AG04449 (cell line): ENCODE measurements at regions not wholly inside any gene's neighbourhood (a gene's known extent, or its start where the extent isn't known, plus 50 kb on each side); places are given as distances from the start of the nearest gene placed in this dataset.
"Not testable (repeated sequence)": the region's sequence is repeated elsewhere in the genome, so short reads cannot be mapped to it uniquely, and the experiment has no call there.

ENCODE experiments used
- CTCF ChIA-PET: fragments of 350-600 bp; formaldehyde crosslinking; extraction: SDS; loops from one replicate; lab custom pipeline; 2021; ENCODE audit warnings: antibody characterized with exemption; lab: Yijun Ruan, JAX
- POLR2A ChIA-PET: fragments of 400-600, 350-600 bp; formaldehyde crosslinking; extraction: SDS; loops from one replicate; lab custom pipeline; 2020; ENCODE audit warnings: antibody characterized with exemption, inconsistent platforms; lab: Yijun Ruan, JAX
- DNase-seq: peaks from one replicate; pipeline ENCODE4 v3.0.0-alpha.2; 2010; ENCODE audit warnings: low read depth, low spot score
- H3K4me3 ChIP-seq: 2 replicates; pipeline ENCODE4 v1.5.1; 2011; ENCODE audit warnings: low read depth, mild to moderate bottlenecking, control low read depth, low read length
- TF ChIP-seq, protein P1 (sequence below): IDR thresholded peaks from one replicate; pipeline ENCODE4 v1.5.1; 2011; ENCODE audit warnings: mild to moderate bottlenecking, moderate library complexity, low read length, control low read depth, inconsistent platforms; ENCODE audit not compliant: insufficient read depth; ENCODE audit errors: missing control alignments

DNA sequence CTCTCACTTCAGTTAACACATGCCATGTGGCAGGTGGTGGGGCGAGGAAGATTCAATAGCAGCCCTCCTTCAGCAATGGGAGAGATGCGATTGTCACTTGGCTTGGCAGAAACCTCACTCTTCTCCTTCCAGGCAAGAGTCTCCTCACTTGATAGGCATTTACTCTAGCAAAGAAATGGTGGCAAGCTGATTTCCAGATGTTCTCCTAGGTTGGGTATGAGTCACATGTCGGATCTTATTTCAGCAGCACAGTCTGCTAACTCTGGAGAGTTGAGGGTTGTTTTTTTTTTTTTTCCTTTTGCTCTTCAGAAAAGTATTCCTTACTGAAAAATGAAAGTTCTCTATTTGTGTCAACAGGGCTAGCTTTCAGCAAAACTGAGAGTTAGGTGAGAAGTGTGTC, 119.5 kb upstream of the CHRDL1 start:
- ChIA-PET POLR2A (no interaction called here), CTCF (no interaction called here)
- TF ChIP-seq, protein P1, sequence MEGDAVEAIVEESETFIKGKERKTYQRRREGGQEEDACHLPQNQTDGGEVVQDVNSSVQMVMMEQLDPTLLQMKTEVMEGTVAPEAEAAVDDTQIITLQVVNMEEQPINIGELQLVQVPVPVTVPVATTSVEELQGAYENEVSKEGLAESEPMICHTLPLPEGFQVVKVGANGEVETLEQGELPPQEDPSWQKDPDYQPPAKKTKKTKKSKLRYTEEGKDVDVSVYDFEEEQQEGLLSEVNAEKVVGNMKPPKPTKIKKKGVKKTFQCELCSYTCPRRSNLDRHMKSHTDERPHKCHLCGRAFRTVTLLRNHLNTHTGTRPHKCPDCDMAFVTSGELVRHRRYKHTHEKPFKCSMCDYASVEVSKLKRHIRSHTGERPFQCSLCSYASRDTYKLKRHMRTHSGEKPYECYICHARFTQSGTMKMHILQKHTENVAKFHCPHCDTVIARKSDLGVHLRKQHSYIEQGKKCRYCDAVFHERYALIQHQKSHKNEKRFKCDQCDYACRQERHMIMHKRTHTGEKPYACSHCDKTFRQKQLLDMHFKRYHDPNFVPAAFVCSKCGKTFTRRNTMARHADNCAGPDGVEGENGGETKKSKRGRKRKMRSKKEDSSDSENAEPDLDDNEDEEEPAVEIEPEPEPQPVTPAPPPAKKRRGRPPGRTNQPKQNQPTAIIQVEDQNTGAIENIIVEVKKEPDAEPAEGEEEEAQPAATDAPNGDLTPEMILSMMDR, result no peak
- no peak overlapping the region for H3K4me3 ChIP-seq
- peak; percentile 2 for DNase-seq

DNA sequence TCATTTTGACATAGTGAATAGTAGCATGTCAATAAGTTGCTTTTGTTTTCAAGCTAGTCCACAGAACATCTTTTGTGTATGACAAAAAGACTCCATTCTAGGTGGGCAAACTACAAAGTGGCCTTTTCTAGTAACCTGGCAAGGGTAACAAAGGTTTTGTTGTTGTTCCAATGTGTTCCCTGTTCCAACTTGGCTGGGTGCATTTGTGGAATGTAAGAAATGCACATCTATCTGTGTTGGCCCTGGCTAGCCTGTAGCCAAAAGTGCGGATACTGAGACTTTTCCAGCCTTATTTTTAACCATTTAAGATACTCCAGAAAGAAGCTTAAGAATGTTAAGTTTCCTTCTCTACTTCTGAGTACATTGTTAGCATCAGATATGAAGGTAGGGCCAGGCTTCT, 118.7 kb upstream of the CHRDL1 start:
- POLR2A ChIA-PET, result no interaction called here
- no peak for DNase-seq
- TF ChIP-seq, protein P1, result no peak
- CTCF ChIA-PET, result no interaction called here
- no peak overlapping the region for H3K4me3 ChIP-seq

DNA sequence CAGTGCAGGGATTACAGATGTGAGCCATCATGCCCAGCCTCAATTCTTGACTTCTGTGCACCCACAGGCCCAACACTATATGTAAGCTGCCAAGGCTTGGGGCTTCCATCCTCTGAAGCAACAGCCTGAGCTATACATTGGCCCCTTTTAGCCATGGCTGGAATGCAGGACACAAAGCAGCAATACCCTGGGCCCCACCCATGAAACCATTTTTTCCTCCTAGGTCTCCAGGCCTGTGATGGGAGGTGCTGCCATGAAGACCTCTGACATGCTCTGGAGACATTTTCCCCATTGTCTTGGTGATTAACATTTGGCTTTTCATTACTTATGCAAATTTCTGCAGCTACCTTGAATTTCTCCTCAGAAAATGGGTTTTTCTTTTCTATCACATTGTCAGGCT, 109.1 kb upstream of the CHRDL1 start:
- POLR2A ChIA-PET, CTCF ChIA-PET: not testable (repeated sequence)

DNA sequence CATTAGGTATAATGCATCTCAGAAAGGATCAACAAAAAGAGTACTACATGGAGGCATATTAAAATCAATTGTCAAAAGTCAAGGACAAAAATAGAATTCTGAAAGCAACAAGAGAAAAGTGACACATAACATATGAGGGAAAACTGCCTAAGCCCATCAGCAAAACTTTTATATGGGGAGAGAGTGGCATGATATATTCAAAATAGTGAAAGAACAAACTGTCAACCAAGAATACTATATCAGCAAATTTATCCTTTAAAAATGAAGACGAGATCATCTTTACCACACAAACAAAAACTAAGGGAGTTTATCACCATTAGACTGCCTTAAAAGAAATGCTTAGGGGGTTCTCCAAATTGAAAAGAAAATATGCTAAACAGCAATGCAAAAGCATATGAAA, 86.4 kb upstream of the CHRDL1 start:
- ChIA-PET CTCF (no interaction called here), POLR2A (no interaction called here)
- H3K4me3 ChIP-seq, result no peak overlapping the region
- no peak for DNase-seq
- TF ChIP-seq, protein P1, result no peak

More for the DNA sequence above, 109.1 kb upstream of the CHRDL1 start:
- H3K4me3 ChIP-seq, DNase-seq: not testable (repeated sequence)

DNA sequence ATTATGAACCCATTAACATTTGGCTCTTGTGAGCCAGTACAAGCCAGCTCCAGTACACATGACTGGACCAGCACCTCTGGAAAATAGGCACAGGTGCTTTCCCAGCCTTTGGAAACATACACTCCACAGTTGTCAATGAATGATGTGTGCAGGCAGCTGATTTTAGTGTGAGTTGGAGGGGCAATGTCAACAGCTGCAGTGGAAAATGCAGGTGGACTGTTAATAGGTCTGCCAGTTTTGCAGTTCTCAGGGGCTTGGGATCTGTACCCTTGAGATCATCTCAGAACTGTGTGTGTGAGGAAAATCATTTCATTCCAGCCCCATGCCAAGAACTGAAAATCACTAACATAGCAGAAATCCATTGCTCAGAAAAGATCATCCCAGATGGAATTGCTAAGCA, 81.7 kb upstream of the CHRDL1 start:
- TF ChIP-seq, protein P1, result no peak
- DNase-seq, result no peak
- POLR2A ChIA-PET, result no interaction called here
- H3K4me3 ChIP-seq, result no peak overlapping the region
- CTCF ChIA-PET, result no interaction called here

DNA sequence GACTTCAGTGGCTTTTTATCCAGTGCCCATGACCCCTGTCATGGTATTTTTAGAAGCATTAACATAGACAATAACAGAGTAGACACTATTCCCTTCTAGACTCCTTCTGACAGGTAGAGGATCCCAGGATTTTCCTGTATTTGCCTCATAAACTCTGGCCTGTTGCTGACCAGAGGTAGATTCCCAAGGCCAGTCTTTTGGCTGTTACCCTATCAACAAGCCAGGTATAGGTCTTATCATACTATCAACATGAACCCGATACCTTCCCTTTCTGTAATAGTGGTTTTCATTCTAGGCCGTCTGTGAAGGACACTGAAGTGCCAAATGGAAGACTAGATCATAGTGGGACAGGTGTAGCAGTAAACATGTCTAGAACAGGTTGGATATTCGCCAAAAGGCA, 76.2 kb upstream of the CHRDL1 start:
- H3K4me3 ChIP-seq, result no peak overlapping the region
- CTCF ChIA-PET, result no interaction called here
- DNase-seq, result no peak
- TF ChIP-seq, protein P1, result no peak
- POLR2A ChIA-PET, result no interaction called here

DNA sequence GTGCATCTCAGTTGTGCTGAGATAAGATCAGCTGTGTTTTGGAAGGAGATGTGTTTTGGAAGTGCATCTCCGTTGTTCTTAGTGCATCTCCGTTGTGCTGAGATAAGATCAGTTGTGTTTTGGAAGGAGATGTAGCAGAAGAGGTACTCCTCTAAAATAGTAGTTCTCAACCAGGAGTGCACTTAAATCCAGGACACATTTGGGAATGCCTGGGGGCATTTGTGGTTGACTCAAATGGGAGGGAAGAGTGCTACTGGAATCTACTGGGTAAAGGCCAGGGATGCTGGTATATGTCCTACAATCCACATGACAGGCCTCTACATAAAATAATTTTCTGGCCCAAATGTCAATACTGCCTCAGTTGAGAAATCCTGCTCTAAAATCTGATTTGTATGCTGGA, 70.8 kb upstream of the CHRDL1 start:
- H3K4me3 ChIP-seq, result no peak overlapping the region
- POLR2A ChIA-PET, result no interaction called here
- no peak for DNase-seq
- TF ChIP-seq, protein P1, result no peak
- CTCF ChIA-PET, result no interaction called here
